ENCODE measurements at regions not wholly inside any gene's neighbourhood (a gene's known extent, or its start where the extent isn't known, plus 50 kb on each side); places are given as distances from the start of the nearest gene placed in this dataset.

GRCh38 chr4:33187035-33187434, 2466.9 kb downstream of the PCDH7 start:
- no peak for TF ChIP-seq EZH2phosphoT487 (IDR thresholded peaks at IDR 0.05; ENCODE audit: insufficient read depth, low read depth)
- DNase-seq, result no peak
- no peak overlapping the region for H3K27ac ChIP-seq
- H3K4me3 ChIP-seq, result no peak overlapping the region
- no peaks in the 10 kb centered on the region for H3K4me1 ChIP-seq (ENCODE audit: insufficient read depth)
- H4K20me1 ChIP-seq (ENCODE audit: insufficient read depth), result no peaks in the 10 kb centered on the region
- no peaks in the 10 kb centered on the region for H3K36me3 ChIP-seq (ENCODE audit: low read depth)
- no peaks in the 10 kb centered on the region for H3K27me3 ChIP-seq (replicated peaks; ENCODE audit: insufficient read depth)
- no peaks in the 10 kb centered on the region for H3K9me2 ChIP-seq (ENCODE audit: insufficient read depth)
- H3K4me2 ChIP-seq (ENCODE audit: unreplicated experiment), result no peak overlapping the region
- H3K9ac ChIP-seq, result no peak overlapping the region
- in situ Hi-C loops (cut with MboI), result no loop called here
- H3K9me3 ChIP-seq (ENCODE audit: low read depth), result no peaks in the 10 kb centered on the region
- H3F3A ChIP-seq (ENCODE audit: insufficient read depth), result no peaks in the 10 kb centered on the region
- no peaks in the 10 kb centered on the region for H3K79me2 ChIP-seq (ENCODE audit: insufficient read depth)
- no peak overlapping the region for H2AFZ ChIP-seq

GRCh38 chr4:33188733-33189132, 2468.6 kb downstream of the PCDH7 start:
- TF ChIP-seq EZH2phosphoT487 (IDR thresholded peaks at IDR 0.05; ENCODE audit: insufficient read depth, low read depth) (no peak), EZH2 (IDR thresholded peaks at IDR 0.05; ENCODE audit: insufficient read depth, poor library complexity, severe bottlenecking) (no peak)
- in situ Hi-C loops (cut with MboI), result no loop called here

GRCh38 chr4:33189169-33189568, 2469.0 kb downstream of the PCDH7 start:
- H3K9me3 ChIP-seq (ENCODE audit: low read depth), result no peaks in the 10 kb centered on the region
- TF ChIP-seq EZH2phosphoT487 (IDR thresholded peaks at IDR 0.05; ENCODE audit: insufficient read depth, low read depth) (no peak), EZH2 (IDR thresholded peaks at IDR 0.05; ENCODE audit: insufficient read depth, poor library complexity, severe bottlenecking) (no peak)
- H3K9ac ChIP-seq, result no peak overlapping the region
- H3K36me3 ChIP-seq (ENCODE audit: low read depth), result no peaks in the 10 kb centered on the region
- H3K4me2 ChIP-seq (ENCODE audit: unreplicated experiment), result no peak overlapping the region
- H3K4me1 ChIP-seq (ENCODE audit: insufficient read depth), result no peaks in the 10 kb centered on the region
- DNase-seq, result no peak
- H4K20me1 ChIP-seq (ENCODE audit: insufficient read depth), result no peaks in the 10 kb centered on the region
- in situ Hi-C loops (cut with MboI), result no loop called here
- no peaks in the 10 kb centered on the region for H3K79me2 ChIP-seq (ENCODE audit: insufficient read depth)
- no peaks in the 10 kb centered on the region for H3K27me3 ChIP-seq (replicated peaks; ENCODE audit: insufficient read depth)
- no peaks in the 10 kb centered on the region for H3F3A ChIP-seq (ENCODE audit: insufficient read depth)
- H3K4me3 ChIP-seq, result no peak overlapping the region
- H2AFZ ChIP-seq, result no peak overlapping the region
- 86 to 89% methylated on average over 1 of the region's 1 CpG for WGBS, 2 experiments (ENCODE audit: low coverage in 1 of 2, low lambda C conversion rate in 2 of 2, missing lambda C conversion rate in 2 of 2)
- no peaks in the 10 kb centered on the region for H3K9me2 ChIP-seq (ENCODE audit: insufficient read depth)
- H3K27ac ChIP-seq, result no peak overlapping the region

More at GRCh38 chr4:33188733-33189132, 2468.6 kb downstream of the PCDH7 start:
- Histone ChIP-seq H3K27ac (no peak overlapping the region), H4K20me1 (ENCODE audit: insufficient read depth) (no peaks in the 10 kb centered on the region), H2AFZ (no peak overlapping the region), H3K9ac (no peak overlapping the region), H3K27me3 (replicated peaks; ENCODE audit: insufficient read depth) (no peaks in the 10 kb centered on the region), H3K4me3 (no peak overlapping the region), H3K4me2 (ENCODE audit: unreplicated experiment) (no peak overlapping the region), H3K79me2 (ENCODE audit: insufficient read depth) (no peaks in the 10 kb centered on the region), H3F3A (ENCODE audit: insufficient read depth) (no peaks in the 10 kb centered on the region), H3K9me2 (ENCODE audit: insufficient read depth) (no peaks in the 10 kb centered on the region), H3K9me3 (ENCODE audit: low read depth) (no peaks in the 10 kb centered on the region), H3K4me1 (ENCODE audit: insufficient read depth) (no peaks in the 10 kb centered on the region), H3K36me3 (ENCODE audit: low read depth) (no peaks in the 10 kb centered on the region)
- WGBS, 2 experiments (ENCODE audit: low coverage in 1 of 2, low lambda C conversion rate in 2 of 2, missing lambda C conversion rate in 2 of 2), result 40 to 50% methylated on average over 4 to 6 of the region's 6 CpGs
- DNase-seq, result no peak

GRCh38 chr4:33193109-33193508, 2472.9 kb downstream of the PCDH7 start:
- DNase-seq, result no peak
- Histone ChIP-seq H3K36me3 (ENCODE audit: low read depth) (no peaks in the 10 kb centered on the region), H3K4me1 (ENCODE audit: insufficient read depth) (no peaks in the 10 kb centered on the region), H3F3A (ENCODE audit: insufficient read depth) (no peaks in the 10 kb centered on the region), H3K9me3 (ENCODE audit: low read depth) (no peaks in the 10 kb centered on the region), H4K20me1 (ENCODE audit: insufficient read depth) (no peaks in the 10 kb centered on the region), H3K79me2 (ENCODE audit: insufficient read depth) (no peaks in the 10 kb centered on the region), H2AFZ (no peak overlapping the region), H3K4me3 (no peak overlapping the region), H3K9me2 (ENCODE audit: insufficient read depth) (no peaks in the 10 kb centered on the region), H3K4me2 (ENCODE audit: unreplicated experiment) (no peak overlapping the region), H3K9ac (no peak overlapping the region), H3K27me3 (replicated peaks; ENCODE audit: insufficient read depth) (no peaks in the 10 kb centered on the region), H3K27ac (no peak overlapping the region)
- no peak for TF ChIP-seq EZH2 (IDR thresholded peaks at IDR 0.05; ENCODE audit: insufficient read depth, poor library complexity, severe bottlenecking)
- TF ChIP-seq EZH2phosphoT487 (IDR thresholded peaks at IDR 0.05; ENCODE audit: insufficient read depth, low read depth), result no peak
- in situ Hi-C loops (cut with MboI), result no loop called here
- WGBS, 2 experiments (ENCODE audit: low coverage in 1 of 2, low lambda C conversion rate in 2 of 2, missing lambda C conversion rate in 2 of 2), result 34 to 49% methylated on average over 2 of the region's 2 CpGs

- in situ Hi-C loops (cut with MboI), result no loop called here
- no peaks in the 10 kb centered on the region for H3K27me3 ChIP-seq (replicated peaks; ENCODE audit: insufficient read depth)
- no peak for DNase-seq
These were observed 2480.2 kb downstream of the PCDH7 start for GRCh38 chr4:33200377-33200776.

More at GRCh38 chr4:33200377-33200776, 2480.2 kb downstream of the PCDH7 start:
- Histone ChIP-seq H3F3A (ENCODE audit: insufficient read depth) (no peaks in the 10 kb centered on the region), H3K4me3 (no peak overlapping the region), H3K9ac (no peak overlapping the region), H3K4me1 (ENCODE audit: insufficient read depth) (no peaks in the 10 kb centered on the region), H3K36me3 (ENCODE audit: low read depth) (no peaks in the 10 kb centered on the region), H3K9me2 (ENCODE audit: insufficient read depth) (no peaks in the 10 kb centered on the region), H4K20me1 (ENCODE audit: insufficient read depth) (no peaks in the 10 kb centered on the region), H3K9me3 (ENCODE audit: low read depth) (no peaks in the 10 kb centered on the region), H2AFZ (no peak overlapping the region), H3K79me2 (ENCODE audit: insufficient read depth) (no peaks in the 10 kb centered on the region), H3K4me2 (ENCODE audit: unreplicated experiment) (no peak overlapping the region), H3K27ac (no peak overlapping the region)
- TF ChIP-seq EZH2phosphoT487 (IDR thresholded peaks at IDR 0.05; ENCODE audit: insufficient read depth, low read depth) (no peak), EZH2 (IDR thresholded peaks at IDR 0.05; ENCODE audit: insufficient read depth, poor library complexity, severe bottlenecking) (no peak)
